Heart right ventricle (tissue), 16 donors: ENCODE measurements at regions not wholly inside any gene's neighbourhood (a gene's known extent, or its start where the extent isn't known, plus 50 kb on each side); places are given as distances from the start of the nearest gene placed in this dataset.

ENCODE experiments used
- ATAC-seq, 8 donors: fragments of 200-7000 bp; cut with Tn5 transposase; one replicate each; pipeline ENCODE4 v1.9.1; 2020; ENCODE audit warnings: mild to moderate bottlenecking in 8 of 8, moderate library complexity in 8 of 8, moderate number of reproducible peaks in 1 of 8
- DNase-seq, 2 donors: peaks; one replicate each; pipeline ENCODE4 v3.0.0-alpha.2; 2020
- H3K27ac ChIP-seq, 10 donors: fragments of 200-600 bp; sonication (generic) in 2 of 10; one replicate each; pipeline versions ENCODE4 v1.5.0 to v1.8.0; 2020 to 2022; ENCODE audit warnings: mild to moderate bottlenecking in 3 of 10
- H3K27me3 ChIP-seq, 7 donors: fragments of 200-600 bp; one replicate each; pipeline ENCODE4 v1.8.0; 2021 to 2022; ENCODE audit warnings: mild to moderate bottlenecking in 2 of 7
- H3K36me3 ChIP-seq, 9 donors: fragments of 200-600 bp; sonication (generic) in 1 of 9; one replicate each; pipeline versions ENCODE4 v1.5.0 to v1.8.0; 2020 to 2022; ENCODE audit warnings: mild to moderate bottlenecking in 2 of 9
- H3K4me1 ChIP-seq, 9 donors: fragments of 200-600 bp; sonication (generic) in 1 of 9; one replicate each; pipeline versions ENCODE4 v1.5.0 to v1.8.0; 2020 to 2022; ENCODE audit warnings: mild to moderate bottlenecking in 4 of 9
- H3K4me3 ChIP-seq, 10 donors: fragments of 200-600 bp; sonication (generic) in 2 of 10; one replicate each; pipeline versions ENCODE4 v1.5.0 to v1.8.0; 2020 to 2022; ENCODE audit warnings: mild to moderate bottlenecking in 7 of 10, moderate library complexity in 2 of 10
- H3K9me3 ChIP-seq, 11 donors: fragments of 200-600 bp in 10 of 11; sonication (generic) in 2 of 11; one replicate each; pipeline versions ENCODE4 v1.5.0 to v1.8.0; 2013 to 2022; ENCODE audit warnings: mild to moderate bottlenecking in 2 of 11, control low read depth in 1 of 11, moderate library complexity in 1 of 11
- WGBS, 2 donors: extraction: QIAGEN DNeasy Blood & Tissue Kit; methylation state at CpG; one replicate each; pipeline ENCODE4 v1.1.7; 2013; ENCODE audit warnings: inconsistent platforms in 1 of 2; 5-methylcytosine and 5-hydroxymethylcytosine counted together
- intact Hi-C, 10 donors: fragments of 100-400 bp; cut with DNase I; formaldehyde crosslinking; loops; one replicate each; pipeline versions ENCODE4 v1.11.1 to v1.14.2; 2022
- TF ChIP-seq, protein P1 (sequence below), 9 donors: fragments of 200-600 bp; sonication (generic) in 2 of 9; IDR thresholded peaks; one replicate each; pipeline versions ENCODE4 v1.5.0 to v1.8.0; 2021 to 2022; ENCODE audit warnings: antibody characterized with exemption in 9 of 9, mild to moderate bottlenecking in 5 of 9, moderate library complexity in 1 of 9
- donor health status: Arrhythmogenic right ventricular cardiomyopathy.
- donor health status: ischemic (EF 13 %, LVEDD 7.1; RV severe dilation, severe dysfunction).
- donor health status: healthy with polysubstance abuse.
- donor health status: DM: no; HTN: yes; CAD: no.
- donor health status: DM: no; HTN: no; CAD: no.
- donor health status: ischemic (EF 25% LVEDD 6.9; RV normal size, moderate dysfunction).
- donor health status: ischemic (EF 25% LVEDD 5.7; RV mildly dilated, moderate dysfunction).
- donor health status: healthy.
- donor health status: DM: yes; HTN: yes; CAD: no.
- donor health status: Ischemic cardiomyopathy.
- donor health status: ischemic (EF 35%, LVEDD 5.7; RV mildly dilated, moderate dysfunction).
- donor health status: nonischemic (EF 11% LVEDD 7.7; RV severe dilation, severe dysfunction).
- donor health status: DM: yes; HTN: yes; CAD: no.
- donor health status: PGD.
- donor health status: ischemic (EF 29% LVEDD 5.4; RV normal size, mild dysfunction).
- donor health status: nonischemic (EF 23%, LVEDD 6.1; RV moderate dilation, normal function).

DNA sequence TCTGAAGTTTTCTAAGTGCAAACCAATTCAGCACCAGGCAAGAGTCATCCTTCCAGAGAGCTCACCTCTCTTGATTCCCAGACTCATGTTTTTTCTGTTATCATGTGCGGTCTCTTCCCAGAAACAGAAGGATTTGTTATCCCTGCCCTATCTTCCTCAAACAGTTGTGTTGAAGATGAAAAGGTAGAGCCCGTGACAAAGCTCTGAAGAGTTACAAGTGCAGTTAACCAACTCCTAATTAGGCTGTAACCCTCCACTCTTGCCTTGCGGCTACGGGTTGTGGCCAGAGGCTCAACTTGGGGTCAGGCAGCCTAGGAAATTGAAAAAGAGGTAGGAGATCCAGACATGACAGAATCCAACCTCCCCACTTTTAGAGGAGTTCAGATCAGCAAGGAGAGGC lies 76.2 kb upstream of the CADM1 start:
- 87 to 89% methylated on average over 4 of the region's 4 CpGs for WGBS, 2 donors
- Histone ChIP-seq H3K36me3 (no peaks in the 10 kb centered on the region), H3K4me1 (peaks cover 0 to 18% (median 7%) of the 10 kb centered on the region in 9 donors), H3K27ac (no peak overlapping the region), H3K4me3 (no peak overlapping the region), H3K9me3 (no peaks in the 10 kb centered on the region), H3K27me3 (no peaks in the 10 kb centered on the region)
- TF ChIP-seq, protein P1, sequence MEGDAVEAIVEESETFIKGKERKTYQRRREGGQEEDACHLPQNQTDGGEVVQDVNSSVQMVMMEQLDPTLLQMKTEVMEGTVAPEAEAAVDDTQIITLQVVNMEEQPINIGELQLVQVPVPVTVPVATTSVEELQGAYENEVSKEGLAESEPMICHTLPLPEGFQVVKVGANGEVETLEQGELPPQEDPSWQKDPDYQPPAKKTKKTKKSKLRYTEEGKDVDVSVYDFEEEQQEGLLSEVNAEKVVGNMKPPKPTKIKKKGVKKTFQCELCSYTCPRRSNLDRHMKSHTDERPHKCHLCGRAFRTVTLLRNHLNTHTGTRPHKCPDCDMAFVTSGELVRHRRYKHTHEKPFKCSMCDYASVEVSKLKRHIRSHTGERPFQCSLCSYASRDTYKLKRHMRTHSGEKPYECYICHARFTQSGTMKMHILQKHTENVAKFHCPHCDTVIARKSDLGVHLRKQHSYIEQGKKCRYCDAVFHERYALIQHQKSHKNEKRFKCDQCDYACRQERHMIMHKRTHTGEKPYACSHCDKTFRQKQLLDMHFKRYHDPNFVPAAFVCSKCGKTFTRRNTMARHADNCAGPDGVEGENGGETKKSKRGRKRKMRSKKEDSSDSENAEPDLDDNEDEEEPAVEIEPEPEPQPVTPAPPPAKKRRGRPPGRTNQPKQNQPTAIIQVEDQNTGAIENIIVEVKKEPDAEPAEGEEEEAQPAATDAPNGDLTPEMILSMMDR (IDR thresholded peaks at IDR 0.05), result no peak
- ATAC-seq, result no peak
- DNase-seq, result no peak
- intact Hi-C loops, result no loop called here

DNA sequence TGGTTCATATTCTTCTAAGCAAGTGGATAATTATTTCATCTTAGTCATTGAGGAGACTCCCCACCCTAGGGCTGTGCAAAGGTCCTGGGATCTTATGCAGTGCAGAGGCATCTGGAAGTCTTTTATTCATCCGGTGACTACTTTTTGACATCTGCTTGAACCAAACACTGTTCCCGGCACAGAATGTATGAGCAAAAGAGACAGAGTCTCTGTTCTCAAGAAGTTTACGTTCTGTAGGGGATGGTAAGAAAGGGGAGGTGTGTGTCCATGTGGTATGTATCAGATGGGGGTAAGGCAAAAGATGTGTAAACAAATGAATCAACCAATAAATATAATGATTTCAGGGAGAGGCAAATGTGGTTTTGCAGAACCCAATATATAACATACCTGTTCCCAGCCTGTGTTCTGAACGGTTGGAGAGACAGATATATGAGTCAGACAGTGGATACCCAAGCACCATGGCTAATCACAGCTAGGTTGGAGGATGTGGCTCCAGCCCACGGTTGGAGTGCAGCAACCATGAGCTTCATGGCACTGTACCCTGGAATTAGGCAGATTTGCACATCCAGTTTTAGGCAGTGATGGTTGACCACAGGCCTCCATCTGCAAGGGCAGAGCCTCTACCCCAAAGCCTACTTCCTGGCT lies 75.1 kb upstream of the CADM1 start:
- Histone ChIP-seq H3K36me3 (no peaks in the 10 kb centered on the region), H3K4me3 (no peak overlapping the region), H3K27ac (no peak overlapping the region), H3K4me1 (peaks cover 0 to 18% (median 7%) of the 10 kb centered on the region in 9 donors), H3K9me3 (no peaks in the 10 kb centered on the region), H3K27me3 (no peaks in the 10 kb centered on the region)
- intact Hi-C loops, result no loop called here
- 93 to 94% methylated on average over 5 of the region's 5 CpGs for WGBS, 2 donors
- DNase-seq (no peak), ATAC-seq (no peak)
- TF ChIP-seq, protein P1 (IDR thresholded peaks at IDR 0.05), result no peak

DNA sequence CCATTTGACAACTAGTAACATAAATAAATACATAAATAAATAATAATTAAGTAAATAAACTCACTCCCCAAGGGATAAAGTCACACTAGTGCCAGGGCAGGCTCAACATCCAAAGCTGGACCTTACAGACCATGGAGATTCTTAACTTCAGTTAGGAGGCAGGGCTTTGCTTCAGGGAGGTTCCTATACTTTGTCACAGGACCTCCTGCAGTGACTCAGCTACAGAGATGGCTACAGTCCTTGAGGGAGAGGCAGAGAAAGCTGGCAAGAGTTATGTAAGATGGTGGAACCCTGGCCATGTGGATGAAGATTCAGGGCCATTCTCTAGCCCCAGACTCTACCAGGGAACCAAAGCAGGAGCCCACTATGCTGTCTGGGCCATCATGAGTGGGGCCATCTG lies 74.1 kb upstream of the CADM1 start:
- Histone ChIP-seq H3K4me3 (no peak overlapping the region), H3K4me1 (peaks cover 0 to 18% (median 7%) of the 10 kb centered on the region in 9 donors), H3K9me3 (no peaks in the 10 kb centered on the region), H3K27me3 (no peaks in the 10 kb centered on the region), H3K27ac (no peak overlapping the region), H3K36me3 (no peaks in the 10 kb centered on the region)
- ATAC-seq (peak in 1 of 8 donors; percentile 20), DNase-seq (no peak)
- TF ChIP-seq, protein P1 (IDR thresholded peaks at IDR 0.05), result no peak
- intact Hi-C loops, result no loop called here

DNA sequence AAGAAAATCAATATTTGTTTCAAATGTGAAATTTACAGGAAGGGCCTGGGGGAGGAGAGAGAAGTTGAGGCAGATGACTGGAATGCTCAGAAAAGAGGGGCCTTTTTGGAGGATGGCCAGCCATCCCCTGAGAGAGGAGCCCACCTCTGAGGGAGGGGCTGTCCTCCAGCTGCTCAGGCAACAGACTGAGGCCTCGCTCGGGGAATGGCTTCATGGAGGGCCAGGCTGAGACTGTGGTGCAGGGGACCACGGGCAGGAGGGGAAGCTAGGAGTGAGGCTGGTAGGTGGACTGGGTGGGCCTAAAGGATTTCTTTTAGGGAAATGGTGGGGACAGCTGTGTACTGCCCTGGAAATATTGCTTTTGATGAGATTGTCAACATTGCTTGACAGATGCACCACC lies 73.5 kb upstream of the CADM1 start:
- Histone ChIP-seq H3K36me3 (no peaks in the 10 kb centered on the region), H3K4me1 (peaks cover 0 to 18% (median 7%) of the 10 kb centered on the region in 9 donors), H3K27ac (no peak overlapping the region), H3K27me3 (no peaks in the 10 kb centered on the region), H3K9me3 (no peaks in the 10 kb centered on the region), H3K4me3 (no peak overlapping the region)
- ATAC-seq (no peak), DNase-seq (no peak)
- TF ChIP-seq, protein P1 (IDR thresholded peaks at IDR 0.05), result no peak
- intact Hi-C loops, result no loop called here
- 90 to 98% methylated on average over 3 of the region's 3 CpGs for WGBS, 2 donors
